Caco-2 (cell line): ENCODE measurements at regions not wholly inside any gene's neighbourhood (a gene's known extent, or its start where the extent isn't known, plus 50 kb on each side); places are given as distances from the start of the nearest gene placed in this dataset.

Experiments
- BruUV-seq: library from RNA; stranded (reverse); fragments of 400-500 nt; replicated peaks from 2 replicates; lab custom pipeline; 2021; lab: Mats Ljungman, UMichigan
- CTCF ChIA-PET: fragments of 300-600 bp; sonication (Branson Sonifier 250); formaldehyde crosslinking; loops from one replicate; lab custom pipeline; 2022; ENCODE audit warnings: antibody characterized with exemption; lab: Charles Lee
- POLR2A ChIA-PET: fragments of 300-600 bp; sonication (Branson Sonifier 250); formaldehyde crosslinking; loops from one replicate; lab custom pipeline; 2022; ENCODE audit warnings: antibody characterized with exemption; lab: Charles Lee
- DNase-seq, 2 experiments: peaks; one replicate each; pipeline versions ENCODE4 v3.0.0 to v3.0.0-alpha.2; 2020 to 2022
- H3K27me3 ChIP-seq: replicated peaks from 2 replicates; pipeline ENCODE4 v1.6.0; 2011; ENCODE audit warnings: low read length; ENCODE audit not compliant: control insufficient read depth, insufficient read depth
- H3K36me3 ChIP-seq: 2 replicates; pipeline ENCODE4 v1.5.1; 2011; ENCODE audit warnings: low read length; ENCODE audit not compliant: control insufficient read depth, insufficient read depth
- H3K4me1 ChIP-seq: fragments of 250-450 bp; sonication (Bioruptor Pico); 2 replicates; pipeline ENCODE4 v1.5.1; 2020; ENCODE audit warnings: mild to moderate bottlenecking
- H3K4me3 ChIP-seq: 2 replicates; pipeline ENCODE4 v1.5.1; 2011; ENCODE audit warnings: low read depth, mild to moderate bottlenecking, control low read depth, low read length
- H3K9me3 ChIP-seq: fragments of 250-450 bp; sonication (Bioruptor Pico); 2 replicates; pipeline ENCODE4 v1.5.1; 2020; ENCODE audit warnings: mild to moderate bottlenecking, moderate library complexity
- H3K27ac Mint-ChIP-seq: one replicate; pipeline ENCODE4 v1.8.0; 2022; ENCODE audit warnings: mixed read lengths; ENCODE audit not compliant: unreplicated experiment
- H3K27me3 Mint-ChIP-seq: one replicate; pipeline ENCODE4 v1.8.0; 2022; ENCODE audit warnings: mixed read lengths; ENCODE audit not compliant: insufficient read depth, unreplicated experiment
- H3K36me3 Mint-ChIP-seq: one replicate; pipeline ENCODE4 v1.8.0; 2022; ENCODE audit warnings: mild to moderate bottlenecking, mixed read lengths; ENCODE audit not compliant: insufficient read depth, unreplicated experiment
- H3K4me1 Mint-ChIP-seq: one replicate; pipeline ENCODE4 v1.8.0; 2022; ENCODE audit warnings: low read depth, mixed read lengths; ENCODE audit not compliant: unreplicated experiment
- H3K4me3 Mint-ChIP-seq: one replicate; pipeline ENCODE4 v1.8.0; 2022; ENCODE audit warnings: mild to moderate bottlenecking, moderate library complexity, mixed read lengths; ENCODE audit not compliant: unreplicated experiment
- H3K9me3 Mint-ChIP-seq: one replicate; pipeline ENCODE4 v1.8.0; 2022; ENCODE audit warnings: mixed read lengths; ENCODE audit not compliant: unreplicated experiment
- intact Hi-C: fragments of 100-400 bp; cut with micrococcal nuclease; formaldehyde crosslinking; loops from one replicate; pipeline ENCODE4 v1.10.0; 2022; ENCODE audit not compliant: unreplicated experiment
- TF ChIP-seq, protein P1 (sequence below), 2 experiments: fragments of 200-600 bp in 1 of 2; IDR thresholded peaks; 1 replicate in 1 of 2; 2 replicates in 1 of 2; pipeline versions ENCODE4 v1.5.1 to v1.8.0; 2011 to 2022; ENCODE audit warnings: antibody characterized with exemption in 1 of 2, control low read depth in 1 of 2, inconsistent platforms in 1 of 2, low read depth in 1 of 2, low read length in 1 of 2, mild to moderate bottlenecking in 1 of 2, moderate library complexity in 1 of 2; ENCODE audit not compliant: insufficient read depth in 1 of 2, severe bottlenecking in 1 of 2, unreplicated experiment in 1 of 2

DNA sequence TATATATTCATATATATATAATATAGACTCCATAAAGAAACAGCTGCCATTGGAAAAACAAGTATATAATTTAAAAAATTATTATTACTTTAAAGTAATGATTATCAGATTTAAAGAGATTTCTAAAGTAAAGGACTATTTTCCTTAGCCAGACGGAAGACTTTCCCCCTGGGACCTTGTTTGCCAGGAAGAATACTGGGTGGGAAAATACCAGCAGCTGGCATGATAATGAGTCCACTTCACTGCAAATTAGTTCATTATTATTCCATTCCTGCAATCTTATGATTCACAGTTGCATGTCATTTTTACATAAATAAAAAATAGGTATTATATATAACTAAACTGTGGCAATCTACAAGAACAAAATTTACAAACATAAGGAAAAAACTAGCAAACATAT lies 339.8 kb upstream of the CDH7 start:
- BruUV-seq = no TSS peak
- Mint-ChIP-seq H3K27me3 (no peaks in the 10 kb centered on the region), H3K4me3 (no peak overlapping the region), H3K9me3 (no peaks in the 10 kb centered on the region), H3K4me1 (no peaks in the 10 kb centered on the region), H3K27ac (no peak overlapping the region), H3K36me3 (no peaks in the 10 kb centered on the region)
- TF ChIP-seq, protein P1, sequence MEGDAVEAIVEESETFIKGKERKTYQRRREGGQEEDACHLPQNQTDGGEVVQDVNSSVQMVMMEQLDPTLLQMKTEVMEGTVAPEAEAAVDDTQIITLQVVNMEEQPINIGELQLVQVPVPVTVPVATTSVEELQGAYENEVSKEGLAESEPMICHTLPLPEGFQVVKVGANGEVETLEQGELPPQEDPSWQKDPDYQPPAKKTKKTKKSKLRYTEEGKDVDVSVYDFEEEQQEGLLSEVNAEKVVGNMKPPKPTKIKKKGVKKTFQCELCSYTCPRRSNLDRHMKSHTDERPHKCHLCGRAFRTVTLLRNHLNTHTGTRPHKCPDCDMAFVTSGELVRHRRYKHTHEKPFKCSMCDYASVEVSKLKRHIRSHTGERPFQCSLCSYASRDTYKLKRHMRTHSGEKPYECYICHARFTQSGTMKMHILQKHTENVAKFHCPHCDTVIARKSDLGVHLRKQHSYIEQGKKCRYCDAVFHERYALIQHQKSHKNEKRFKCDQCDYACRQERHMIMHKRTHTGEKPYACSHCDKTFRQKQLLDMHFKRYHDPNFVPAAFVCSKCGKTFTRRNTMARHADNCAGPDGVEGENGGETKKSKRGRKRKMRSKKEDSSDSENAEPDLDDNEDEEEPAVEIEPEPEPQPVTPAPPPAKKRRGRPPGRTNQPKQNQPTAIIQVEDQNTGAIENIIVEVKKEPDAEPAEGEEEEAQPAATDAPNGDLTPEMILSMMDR (IDR thresholded peaks at IDR 0.05; ENCODE audit: insufficient read depth in 1 of 2, low read depth in 1 of 2, low read length in 1 of 2, severe bottlenecking in 1 of 2, unreplicated experiment in 1 of 2) = no peak
- POLR2A ChIA-PET = no interaction called here
- Histone ChIP-seq H3K4me3 (no peak overlapping the region), H3K36me3 (no peaks in the 10 kb centered on the region), H3K27me3 (no peaks in the 10 kb centered on the region), H3K9me3 (no peaks in the 10 kb centered on the region), H3K4me1 (no peaks in the 10 kb centered on the region)
- no peak for DNase-seq
- intact Hi-C loops = no loop called here
- CTCF ChIA-PET = no interaction called here

DNA sequence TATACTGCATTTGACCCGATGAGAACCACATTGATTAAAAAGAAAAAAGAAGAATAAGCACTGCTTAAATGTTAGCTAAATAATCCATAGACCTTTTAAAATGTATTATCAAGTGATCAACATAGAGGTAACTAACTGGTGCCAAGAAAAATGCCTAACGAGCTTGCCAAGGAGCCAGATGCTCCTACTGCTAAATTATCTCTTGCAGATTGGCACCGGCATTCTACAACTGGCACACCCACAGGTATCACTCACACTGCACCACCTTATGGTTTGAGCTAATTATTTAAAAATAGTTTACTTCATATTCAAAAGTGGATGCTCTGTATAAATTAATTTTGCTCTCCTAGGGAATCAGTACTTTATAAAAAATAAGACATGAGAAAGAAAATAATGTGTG lies 341.6 kb upstream of the CDH7 start:
- Mint-ChIP-seq H3K27ac (no peak overlapping the region), H3K36me3 (no peaks in the 10 kb centered on the region), H3K9me3 (no peaks in the 10 kb centered on the region), H3K27me3 (no peaks in the 10 kb centered on the region), H3K4me3 (no peak overlapping the region), H3K4me1 (no peaks in the 10 kb centered on the region)
- no peaks in the 10 kb centered on the region for H3K9me3 ChIP-seq
- no peak for DNase-seq
- intact Hi-C loops = no loop called here
- H3K4me1 ChIP-seq = no peaks in the 10 kb centered on the region
- ChIA-PET CTCF (no interaction called here), POLR2A (no interaction called here)
- no peak overlapping the region for H3K4me3 ChIP-seq
- no peaks in the 10 kb centered on the region for H3K36me3 ChIP-seq
- no peaks in the 10 kb centered on the region for H3K27me3 ChIP-seq
- TF ChIP-seq, protein P1 (IDR thresholded peaks at IDR 0.05; ENCODE audit: insufficient read depth in 1 of 2, low read depth in 1 of 2, low read length in 1 of 2, severe bottlenecking in 1 of 2, unreplicated experiment in 1 of 2) = no peak
- no TSS peak for BruUV-seq

DNA sequence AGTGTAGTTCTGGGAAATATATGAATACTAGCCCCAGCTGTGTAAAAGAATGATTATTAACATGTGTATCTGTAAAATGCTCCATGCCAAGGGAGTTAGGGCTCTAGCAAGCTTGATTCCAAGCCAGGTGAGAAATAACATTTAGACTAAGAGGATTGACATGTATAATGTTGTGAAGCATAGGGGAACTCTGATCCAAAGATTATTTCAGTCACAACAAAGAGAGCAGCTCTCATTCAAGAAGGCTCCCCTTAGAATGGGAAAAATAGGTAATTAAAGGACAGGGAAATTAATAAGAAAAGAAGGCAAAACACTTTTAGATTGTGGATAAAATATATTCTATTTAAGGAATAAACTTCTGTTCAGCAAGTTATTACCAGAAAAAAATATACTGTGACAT lies 347.3 kb upstream of the CDH7 start:
- ChIA-PET POLR2A (no interaction called here), CTCF (no interaction called here)
- Histone ChIP-seq H3K27me3 (no peaks in the 10 kb centered on the region), H3K9me3 (no peaks in the 10 kb centered on the region), H3K36me3 (no peaks in the 10 kb centered on the region), H3K4me1 (no peaks in the 10 kb centered on the region), H3K4me3 (no peak overlapping the region)
- Mint-ChIP-seq H3K36me3 (no peaks in the 10 kb centered on the region), H3K9me3 (no peaks in the 10 kb centered on the region), H3K27ac (no peak overlapping the region), H3K4me3 (no peak overlapping the region), H3K4me1 (no peaks in the 10 kb centered on the region), H3K27me3 (no peaks in the 10 kb centered on the region)
- no peak for DNase-seq
- no TSS peak for BruUV-seq
- intact Hi-C loops = no loop called here
- TF ChIP-seq, protein P1 (IDR thresholded peaks at IDR 0.05; ENCODE audit: insufficient read depth in 1 of 2, low read depth in 1 of 2, low read length in 1 of 2, severe bottlenecking in 1 of 2, unreplicated experiment in 1 of 2) = no peak
